ENCODE measurements at regions not wholly inside any gene's neighbourhood (a gene's known extent, or its start where the extent isn't known, plus 50 kb on each side); places are given as distances from the start of the nearest gene placed in this dataset.

- peak overlapping the region; percentile 4 for H3K27ac ChIP-seq
- intact Hi-C loops (cut with DNase I): loop anchor here (10.0 kb wide), 1 partner anchor 326 kb away; no protein-coding TSS in a partner anchor
- no peak overlapping the region for H3K4me3 ChIP-seq
- H3K9me3 ChIP-seq: no peaks in the 10 kb centered on the region
- DNase-seq (no peak), ATAC-seq (no peak)
- H3K27me3 ChIP-seq: no peaks in the 10 kb centered on the region
- TF ChIP-seq CTCF (IDR thresholded peaks at IDR 0.05): no peak
- H3K4me1 ChIP-seq: peaks cover 8% of the 10 kb centered on the region
- no peaks in the 10 kb centered on the region for H3K36me3 ChIP-seq
These were observed 143.9 kb upstream of the L3MBTL4 start for GRCh38 chr18:6558446-6559156.

GRCh38 chr18:6559296-6559695 lies 144.6 kb upstream of the L3MBTL4 start:
- Histone ChIP-seq H3K4me3 (no peak overlapping the region), H3K27ac (peak overlapping the region; percentile 4), H3K9me3 (no peaks in the 10 kb centered on the region), H3K36me3 (no peaks in the 10 kb centered on the region), H3K27me3 (no peaks in the 10 kb centered on the region), H3K4me1 (peaks cover 8% of the 10 kb centered on the region)
- no peak for ATAC-seq
- no peak for TF ChIP-seq CTCF (IDR thresholded peaks at IDR 0.05)
- no peak for DNase-seq
- intact Hi-C loops (cut with DNase I): loop anchor here (10.0 kb wide), 1 partner anchor 326 kb away; no protein-coding TSS in a partner anchor

DNA sequence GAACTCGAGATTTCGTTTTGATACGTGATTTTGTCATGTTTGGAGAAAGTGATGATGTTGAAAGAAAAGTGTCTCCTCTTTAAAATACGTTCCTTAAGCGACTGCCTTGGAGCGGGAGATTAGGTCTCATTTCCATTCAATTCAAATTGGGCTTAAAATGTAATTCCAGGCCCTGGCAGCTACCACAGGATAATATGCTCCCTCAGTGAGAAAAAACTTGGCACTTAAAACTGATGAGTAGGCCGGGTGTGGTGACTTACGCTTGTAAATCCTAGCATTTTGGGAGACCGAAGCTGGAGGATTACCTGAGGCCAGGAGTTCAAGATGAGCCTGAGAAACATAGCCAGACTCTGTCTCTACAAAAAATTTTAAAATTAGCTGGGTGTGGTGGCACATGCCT lies 146.3 kb upstream of the L3MBTL4 start:
- TF ChIP-seq CTCF (IDR thresholded peaks at IDR 0.05): no peak
- Histone ChIP-seq H3K36me3 (no peaks in the 10 kb centered on the region), H3K27me3 (no peaks in the 10 kb centered on the region), H3K4me3 (no peak overlapping the region), H3K27ac (no peak overlapping the region), H3K4me1 (peaks cover 16% of the 10 kb centered on the region), H3K9me3 (no peaks in the 10 kb centered on the region)
- DNase-seq (no peak), ATAC-seq (no peak)
- intact Hi-C loops (cut with DNase I): no loop called here

DNA sequence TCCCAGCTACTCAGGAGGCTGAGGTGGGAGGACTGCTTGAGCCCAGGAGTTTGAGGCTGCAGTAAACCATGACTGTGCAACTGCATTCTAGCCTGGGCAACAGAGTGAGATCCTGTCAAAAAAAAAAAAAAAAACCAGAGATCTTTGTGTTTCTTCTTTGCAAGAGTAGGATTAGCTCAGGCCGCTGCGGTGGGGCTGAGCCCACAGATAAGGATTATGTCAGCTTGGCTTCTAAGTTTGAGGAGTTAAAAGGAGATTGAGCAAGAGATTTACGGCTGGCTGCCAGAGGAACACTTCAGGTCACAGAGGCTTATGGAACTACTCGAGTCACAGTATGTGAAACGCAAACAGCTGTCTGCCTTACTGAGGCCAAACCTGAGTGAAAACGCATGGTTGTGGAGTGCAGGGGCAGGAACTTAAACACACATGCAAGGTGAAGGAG lies 146.7 kb upstream of the L3MBTL4 start:
- Histone ChIP-seq H3K4me1 (peaks cover 16% of the 10 kb centered on the region), H3K4me3 (no peak overlapping the region), H3K36me3 (no peaks in the 10 kb centered on the region), H3K9me3 (no peaks in the 10 kb centered on the region), H3K27me3 (no peaks in the 10 kb centered on the region), H3K27ac (no peak overlapping the region)
- TF ChIP-seq CTCF (IDR thresholded peaks at IDR 0.05): no peak
- DNase-seq: peak; percentile 80
- intact Hi-C loops (cut with DNase I): no loop called here
- peak; percentile 93 for ATAC-seq

DNA sequence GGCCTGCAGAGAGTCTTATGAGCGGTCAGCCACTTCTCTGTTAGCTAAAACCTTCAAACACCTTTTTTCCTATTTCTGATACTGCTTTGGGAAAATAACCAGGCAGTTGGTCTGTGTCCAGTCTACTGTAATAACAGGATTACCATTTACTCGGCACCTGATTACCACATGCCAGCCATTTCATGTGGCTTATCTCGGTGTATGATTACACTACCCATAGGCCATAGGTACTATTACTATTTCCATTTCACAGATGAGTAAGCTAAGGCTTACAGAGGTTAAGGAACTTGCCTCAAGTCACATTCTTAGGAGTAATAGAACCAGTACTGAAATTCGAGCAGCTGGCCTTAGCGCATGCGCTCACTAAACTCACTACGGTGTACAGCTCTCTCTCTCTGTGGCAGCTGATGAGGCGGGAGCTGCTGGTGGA lies 147.2 kb upstream of the L3MBTL4 start:
- ATAC-seq (peak; percentile 57), DNase-seq (no peak)
- H3K36me3 ChIP-seq: no peaks in the 10 kb centered on the region
- H3K27me3 ChIP-seq: no peaks in the 10 kb centered on the region
- H3K4me3 ChIP-seq: no peak overlapping the region
- no peaks in the 10 kb centered on the region for H3K9me3 ChIP-seq
- intact Hi-C loops (cut with DNase I): no loop called here
- no peak for TF ChIP-seq CTCF (IDR thresholded peaks at IDR 0.05)
- peak overlapping the region; percentile 28 for H3K27ac ChIP-seq
- H3K4me1 ChIP-seq: peaks cover 16% of the 10 kb centered on the region
